ENCODE measurements at regions not wholly inside any gene's neighbourhood (a gene's known extent, or its start where the extent isn't known, plus 50 kb on each side); places are given as distances from the start of the nearest gene placed in this dataset.

GRCh38 chr2:198368089-198368488, 563.7 kb downstream of the PLCL1 start:
- no peaks in the 10 kb centered on the region for H3K79me2 ChIP-seq (ENCODE audit: insufficient read depth, low read length)
- no peak for DNase-seq (ENCODE audit: low read depth)
- H3K4me3 ChIP-seq (ENCODE audit: insufficient read depth, low read depth, low read length), result no peak overlapping the region
- H3K4me1 ChIP-seq (ENCODE audit: insufficient read depth, low read length), result no peaks in the 10 kb centered on the region
- no peak overlapping the region for H3K9ac ChIP-seq (ENCODE audit: low read length)
- H3K27me3 ChIP-seq (ENCODE audit: insufficient read depth, low read length), result no peaks in the 10 kb centered on the region
- H3K36me3 ChIP-seq (ENCODE audit: insufficient read depth, low read length), result no peaks in the 10 kb centered on the region
- TF ChIP-seq CTCF (IDR thresholded peaks at IDR 0.05; ENCODE audit: insufficient read depth, low read depth, low read length) (no peak), EZH2 (IDR thresholded peaks at IDR 0.05; ENCODE audit: insufficient read depth, low read length) (no peak)
- no peak overlapping the region for H3K27ac ChIP-seq (ENCODE audit: low read depth, low read length)
- H3K4me3 Mint-ChIP-seq (ENCODE audit: unreplicated experiment), result no peak overlapping the region
- no peaks in the 10 kb centered on the region for H4K20me1 ChIP-seq (ENCODE audit: insufficient read depth, low read length)
- H3K27ac Mint-ChIP-seq (ENCODE audit: unreplicated experiment), result no peak overlapping the region
- no peaks in the 10 kb centered on the region for H3K27me3 Mint-ChIP-seq (ENCODE audit: low read depth, unreplicated experiment)
- no peak overlapping the region for H3K4me2 ChIP-seq (ENCODE audit: low read length)
- FAIRE-seq, result no peak
- peaks cover 16% of the 10 kb centered on the region for H3K4me1 Mint-ChIP-seq (ENCODE audit: low read depth, unreplicated experiment)
- H3K9me3 ChIP-seq (ENCODE audit: insufficient read depth, low read depth, low read length), result no peaks in the 10 kb centered on the region
- no peaks in the 10 kb centered on the region for H3K36me3 Mint-ChIP-seq (ENCODE audit: low read depth, unreplicated experiment)
- no peaks in the 10 kb centered on the region for H3K9me3 Mint-ChIP-seq (ENCODE audit: unreplicated experiment)
- H2AFZ ChIP-seq (ENCODE audit: low read depth, low read length), result no peak overlapping the region

- Histone ChIP-seq H2AFZ (ENCODE audit: low read depth, low read length) (no peak overlapping the region), H3K27ac (ENCODE audit: low read depth, low read length) (no peak overlapping the region), H3K9ac (ENCODE audit: low read length) (no peak overlapping the region), H3K9me3 (ENCODE audit: insufficient read depth, low read depth, low read length) (no peaks in the 10 kb centered on the region), H3K4me3 (ENCODE audit: insufficient read depth, low read depth, low read length) (no peak overlapping the region), H4K20me1 (ENCODE audit: insufficient read depth, low read length) (no peaks in the 10 kb centered on the region), H3K27me3 (ENCODE audit: insufficient read depth, low read length) (no peaks in the 10 kb centered on the region), H3K36me3 (ENCODE audit: insufficient read depth, low read length) (no peaks in the 10 kb centered on the region), H3K4me2 (ENCODE audit: low read length) (no peak overlapping the region), H3K4me1 (ENCODE audit: insufficient read depth, low read length) (no peaks in the 10 kb centered on the region), H3K79me2 (ENCODE audit: insufficient read depth, low read length) (no peaks in the 10 kb centered on the region)
- TF ChIP-seq EZH2 (IDR thresholded peaks at IDR 0.05; ENCODE audit: insufficient read depth, low read length) (no peak), CTCF (IDR thresholded peaks at IDR 0.05; ENCODE audit: insufficient read depth, low read depth, low read length) (no peak)
- Mint-ChIP-seq H3K4me3 (ENCODE audit: unreplicated experiment) (no peak overlapping the region), H3K36me3 (ENCODE audit: low read depth, unreplicated experiment) (no peaks in the 10 kb centered on the region), H3K27ac (ENCODE audit: unreplicated experiment) (no peak overlapping the region), H3K4me1 (ENCODE audit: low read depth, unreplicated experiment) (peaks cover 15% of the 10 kb centered on the region), H3K9me3 (ENCODE audit: unreplicated experiment) (no peaks in the 10 kb centered on the region), H3K27me3 (ENCODE audit: low read depth, unreplicated experiment) (no peaks in the 10 kb centered on the region)
- FAIRE-seq (no peak), DNase-seq (ENCODE audit: low read depth) (no peak)
These were observed 558.3 kb downstream of the PLCL1 start for GRCh38 chr2:198362740-198363139.

- no peaks in the 10 kb centered on the region for H3K4me1 ChIP-seq (ENCODE audit: insufficient read depth, low read length)
- no peak for FAIRE-seq
These were observed 554.9 kb downstream of the PLCL1 start for GRCh38 chr2:198359308-198359707.

More at GRCh38 chr2:198359308-198359707, 554.9 kb downstream of the PLCL1 start:
- Histone ChIP-seq H3K36me3 (ENCODE audit: insufficient read depth, low read length) (no peaks in the 10 kb centered on the region), H2AFZ (ENCODE audit: low read depth, low read length) (no peak overlapping the region), H3K4me3 (ENCODE audit: insufficient read depth, low read depth, low read length) (no peak overlapping the region), H3K9ac (ENCODE audit: low read length) (no peak overlapping the region), H3K9me3 (ENCODE audit: insufficient read depth, low read depth, low read length) (no peaks in the 10 kb centered on the region), H3K4me2 (ENCODE audit: low read length) (no peak overlapping the region), H3K79me2 (ENCODE audit: insufficient read depth, low read length) (no peaks in the 10 kb centered on the region), H3K27ac (ENCODE audit: low read depth, low read length) (no peak overlapping the region), H3K27me3 (ENCODE audit: insufficient read depth, low read length) (no peaks in the 10 kb centered on the region), H4K20me1 (ENCODE audit: insufficient read depth, low read length) (no peaks in the 10 kb centered on the region)
- Mint-ChIP-seq H3K9me3 (ENCODE audit: unreplicated experiment) (no peaks in the 10 kb centered on the region), H3K4me1 (ENCODE audit: low read depth, unreplicated experiment) (peaks cover 10% of the 10 kb centered on the region), H3K36me3 (ENCODE audit: low read depth, unreplicated experiment) (no peaks in the 10 kb centered on the region), H3K27ac (ENCODE audit: unreplicated experiment) (no peak overlapping the region), H3K27me3 (ENCODE audit: low read depth, unreplicated experiment) (no peaks in the 10 kb centered on the region), H3K4me3 (ENCODE audit: unreplicated experiment) (no peak overlapping the region)
- DNase-seq (ENCODE audit: low read depth), result no peak
- no peak for TF ChIP-seq CTCF (IDR thresholded peaks at IDR 0.05; ENCODE audit: insufficient read depth, low read depth, low read length)
- no peak for TF ChIP-seq EZH2 (IDR thresholded peaks at IDR 0.05; ENCODE audit: insufficient read depth, low read length)
